GM21390 (cell line): ENCODE measurements at regions not wholly inside any gene's neighbourhood (a gene's known extent, or its start where the extent isn't known, plus 50 kb on each side); places are given as distances from the start of the nearest gene placed in this dataset.
"Not testable (repeated sequence)": the region's sequence is repeated elsewhere in the genome, so short reads cannot be mapped to it uniquely, and the experiment has no call there.

ENCODE experiments used
- ATAC-seq: cut with Tn5 transposase; IDR thresholded peaks from one replicate; pipeline ENCODE4 v1.9.1; 2021; ENCODE audit not compliant: unreplicated experiment

GRCh38 chr9:115300116-115300515 lies 182.2 kb upstream of the TNC start:
- ATAC-seq, result no peak

DNA sequence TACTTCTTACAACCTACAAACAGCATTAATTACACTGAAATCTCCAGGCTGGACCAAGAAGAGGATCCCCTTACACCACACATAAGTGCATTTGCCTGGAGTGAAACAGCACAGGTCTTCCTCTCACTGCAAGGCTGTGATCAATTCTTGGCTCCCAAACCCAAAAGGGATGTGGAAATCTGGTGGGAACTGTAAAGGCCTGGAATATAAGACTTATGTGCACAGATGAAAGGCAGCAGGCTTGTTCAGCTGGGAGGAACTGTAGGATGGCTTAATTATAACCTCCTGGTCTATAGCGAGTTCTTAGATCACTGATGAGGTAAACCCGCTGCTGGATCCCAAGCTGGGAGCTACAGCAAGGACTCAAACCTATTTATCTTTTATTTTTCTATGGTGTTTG lies 182.9 kb upstream of the TNC start:
- ATAC-seq, result no peak

- no peak for ATAC-seq
Measured at GRCh38 chr9:115301581-115301980, 183.6 kb upstream of the TNC start.

DNA sequence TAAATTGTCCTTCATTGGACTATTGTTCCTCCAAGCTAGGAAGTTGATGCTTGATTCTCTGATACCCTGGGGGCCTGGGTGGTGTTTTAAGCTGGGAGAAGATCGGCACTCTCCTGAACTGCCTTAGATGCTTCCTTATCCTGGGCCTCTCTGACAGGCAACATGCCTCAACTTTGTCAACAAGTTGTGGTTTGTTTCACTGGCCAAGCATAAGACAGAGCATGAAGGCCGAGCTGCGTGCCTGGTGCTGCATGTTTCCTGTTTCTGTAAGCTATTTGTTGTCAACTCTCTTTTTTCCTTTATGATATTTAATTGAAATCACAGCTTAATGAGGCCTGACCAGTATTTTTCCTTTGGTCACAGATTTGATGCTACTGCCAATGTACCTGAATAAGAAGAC lies 187.6 kb upstream of the TNC start:
- no peak for ATAC-seq

GRCh38 chr9:115306865-115307264 lies 188.9 kb upstream of the TNC start:
- no peak for ATAC-seq

DNA sequence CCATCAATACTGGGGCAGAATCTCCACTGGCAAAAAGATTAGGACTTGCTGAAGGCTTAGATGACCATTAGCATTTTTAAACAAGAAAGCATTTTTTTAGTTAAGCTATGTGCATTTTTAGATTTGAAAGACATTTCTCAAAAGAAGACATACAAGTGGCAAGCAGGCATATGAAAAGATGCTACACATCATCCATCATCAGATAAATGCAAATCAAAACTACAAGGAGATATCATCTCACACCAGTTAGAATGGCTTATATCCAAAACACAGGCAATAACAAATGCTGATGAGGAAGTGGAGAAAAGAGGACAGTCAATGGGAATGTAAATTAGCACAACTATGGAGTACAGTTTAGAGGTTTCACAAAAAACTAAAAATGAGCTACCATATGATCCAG lies 195.6 kb upstream of the TNC start:
- ATAC-seq, result no peak

DNA sequence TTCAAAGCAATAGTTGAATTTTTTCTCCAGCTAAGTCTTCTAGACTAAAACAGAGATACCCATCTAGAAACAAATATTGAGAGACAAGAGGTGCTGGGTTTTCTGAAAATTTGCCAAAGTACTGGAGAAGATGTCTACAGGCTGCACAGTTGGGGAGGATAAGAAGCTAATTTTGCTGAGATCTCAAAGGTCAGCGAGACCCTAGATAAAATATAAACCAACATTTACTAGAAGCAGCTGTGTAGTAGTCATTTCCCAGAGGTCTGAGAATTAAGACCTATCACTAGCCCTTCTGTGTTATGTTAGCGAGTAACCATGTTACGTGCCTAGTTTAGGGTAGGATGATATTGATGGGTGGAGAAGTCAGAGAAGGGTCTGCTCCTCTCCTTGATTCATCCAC lies 208.5 kb upstream of the TNC start:
- ATAC-seq, result no peak

- no peak for ATAC-seq
Measured at GRCh38 chr9:115327436-115328122, 209.6 kb upstream of the TNC start.

GRCh38 chr9:115328228-115328627 lies 210.3 kb upstream of the TNC start:
- no peak for ATAC-seq

GRCh38 chr9:115328677-115329076 lies 210.7 kb upstream of the TNC start:
- ATAC-seq, result no peak

GRCh38 chr9:115333277-115334070 lies 215.5 kb upstream of the TNC start:
- ATAC-seq, result no peak

DNA sequence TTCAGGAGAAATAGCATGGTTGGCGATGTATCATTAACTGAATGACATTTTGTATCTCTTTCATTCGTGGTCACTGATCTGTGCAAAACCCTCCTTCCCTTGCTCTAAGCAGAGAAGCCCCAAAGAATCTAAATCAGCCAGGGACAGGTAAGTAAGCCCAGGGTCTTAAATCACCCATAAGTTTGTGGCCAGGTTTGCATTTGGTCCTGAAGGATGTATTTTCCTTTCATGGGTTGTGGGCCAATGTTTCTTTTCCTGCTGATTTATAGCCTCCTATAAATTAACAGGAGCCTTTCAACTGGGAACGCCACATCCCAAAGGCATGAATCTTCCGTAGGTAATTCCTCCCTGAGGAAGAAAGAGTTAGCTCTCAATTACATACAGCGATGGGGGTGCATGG lies 217.5 kb upstream of the TNC start:
- no peak for ATAC-seq

GRCh38 chr9:115340314-115340713 lies 222.4 kb upstream of the TNC start:
- ATAC-seq, result no peak

DNA sequence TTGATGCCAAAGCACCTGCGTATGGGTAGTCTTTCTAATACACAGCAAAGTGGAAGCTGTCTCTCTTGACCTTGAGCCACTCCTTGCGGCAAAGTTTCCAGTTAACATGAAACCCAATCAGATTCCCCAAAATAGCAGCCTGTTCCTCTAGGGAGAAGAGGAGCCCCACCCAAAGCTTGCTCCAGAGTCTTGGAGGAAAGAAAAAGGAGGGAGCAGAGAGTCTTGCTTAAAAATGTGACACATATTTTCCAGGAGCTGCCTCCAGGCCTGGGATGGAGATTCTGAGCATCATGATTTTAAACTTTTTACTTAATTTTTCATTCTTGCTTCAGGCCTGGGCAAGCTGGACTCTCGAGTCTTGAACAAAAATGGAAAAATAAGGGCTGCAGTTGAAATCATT lies 223.5 kb upstream of the TNC start:
- ATAC-seq, result no peak

DNA sequence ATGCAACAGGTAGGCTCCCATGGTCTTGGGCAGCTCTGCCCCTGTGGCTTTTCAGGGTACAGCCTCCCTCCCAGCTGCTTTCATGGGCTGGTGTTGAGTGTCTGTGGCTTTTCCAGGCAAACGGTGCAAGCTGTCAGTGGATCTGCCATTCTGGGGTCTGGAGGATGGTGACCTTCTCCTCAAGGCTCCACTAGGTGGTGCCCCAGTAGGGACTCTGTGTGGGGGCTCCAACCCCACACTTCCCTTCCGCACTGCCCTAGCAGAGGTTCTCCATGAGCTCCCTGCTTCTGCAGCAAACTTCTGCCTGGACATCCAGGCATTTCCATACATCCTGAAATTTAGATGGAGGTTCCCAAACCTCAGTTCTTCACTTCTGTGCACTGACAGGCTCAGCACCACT lies 229.8 kb upstream of the TNC start:
- not testable (repeated sequence) for ATAC-seq

DNA sequence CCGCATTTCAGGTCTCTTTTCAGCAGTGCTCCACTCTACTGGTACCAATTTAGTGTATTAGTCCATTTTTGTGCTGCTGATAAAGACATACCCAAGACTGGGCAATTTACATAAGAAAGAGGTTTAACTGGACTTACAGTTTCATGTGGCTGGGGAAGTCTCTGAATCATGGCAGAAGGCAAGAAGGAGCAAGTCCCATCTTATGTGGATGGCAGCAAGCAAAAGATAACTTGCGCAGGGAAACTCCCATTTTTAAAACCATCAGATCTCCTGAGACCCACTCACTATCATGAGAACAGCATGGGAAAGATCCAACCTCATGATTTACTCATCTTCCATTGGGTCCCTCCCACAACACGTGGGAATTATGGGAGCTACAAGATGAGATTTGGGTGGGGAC lies 231.0 kb upstream of the TNC start:
- not testable (repeated sequence) for ATAC-seq

DNA sequence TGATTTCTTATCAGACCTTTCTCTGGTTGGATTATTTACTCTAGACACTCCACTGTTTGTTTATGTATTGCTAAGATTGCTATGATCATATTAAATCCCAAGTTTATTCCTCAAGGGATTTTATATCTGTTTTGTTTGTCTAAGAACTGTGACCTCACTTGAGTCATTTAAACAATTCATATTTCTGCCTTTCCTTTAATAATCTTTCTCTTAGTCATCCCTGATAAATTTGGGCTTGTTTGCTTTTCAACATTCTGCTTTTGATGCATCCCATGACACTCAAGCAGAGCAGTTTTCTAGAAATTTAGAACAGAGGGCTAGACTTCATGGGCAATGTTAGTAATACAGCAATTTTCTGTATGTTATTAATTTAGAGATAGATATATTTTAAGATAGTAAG lies 231.6 kb upstream of the TNC start:
- no peak for ATAC-seq

DNA sequence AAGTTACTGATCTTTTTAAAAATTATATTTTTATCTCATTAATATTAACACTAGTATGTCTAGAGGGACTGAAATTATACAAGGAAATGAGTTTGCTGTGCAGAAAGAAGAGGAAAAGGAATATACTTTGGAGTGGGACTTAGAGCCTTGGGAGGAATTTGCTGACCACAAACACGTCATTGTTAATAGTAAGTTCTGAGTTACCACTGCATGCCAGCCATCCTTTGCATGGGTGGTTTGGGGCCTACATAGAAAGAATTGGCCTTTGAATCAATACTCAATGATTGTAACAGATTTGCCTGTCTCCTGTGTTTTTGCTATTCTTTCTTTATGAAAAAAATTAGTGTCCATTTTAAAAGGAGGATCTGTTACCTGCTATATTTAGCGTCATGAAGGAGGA lies 232.6 kb upstream of the TNC start:
- ATAC-seq, result no peak

GRCh38 chr9:115353681-115354080 lies 235.7 kb upstream of the TNC start:
- ATAC-seq, result no peak

- ATAC-seq, result no peak
Measured at GRCh38 chr9:115357821-115358220, 239.9 kb upstream of the TNC start.

GRCh38 chr9:115359017-115359780 lies 241.2 kb upstream of the TNC start:
- ATAC-seq, result no peak

- ATAC-seq, result no peak
Measured at GRCh38 chr9:115360122-115360521, 242.2 kb upstream of the TNC start.
